ENCODE measurements at regions not wholly inside any gene's neighbourhood (a gene's known extent, or its start where the extent isn't known, plus 50 kb on each side); places are given as distances from the start of the nearest gene placed in this dataset.

DNA sequence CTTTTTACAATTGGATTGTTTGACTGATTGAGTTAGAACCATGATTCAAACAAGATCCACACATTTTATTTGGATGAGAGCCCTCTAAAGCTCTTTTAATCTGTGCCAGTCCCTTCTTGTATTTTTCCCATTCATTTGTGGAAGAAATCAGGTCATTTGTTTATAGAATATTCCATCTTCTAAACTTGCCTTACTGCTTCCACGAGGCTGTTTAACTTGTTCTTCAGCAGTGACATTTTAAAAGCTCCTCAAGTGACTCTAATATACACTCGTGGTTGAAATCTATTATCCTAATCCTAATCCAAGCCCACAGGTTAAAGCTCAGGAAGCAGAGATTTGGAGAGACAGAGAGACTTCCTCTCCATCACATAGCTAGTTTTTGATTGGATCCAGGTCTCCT lies 155.4 kb upstream of the SVIL start:
- Histone ChIP-seq H3K9me3 (ENCODE audit: low read length) (no peaks in the 10 kb centered on the region), H4K20me1 (ENCODE audit: insufficient read depth, low read length) (no peaks in the 10 kb centered on the region), H3K9ac (ENCODE audit: insufficient read depth, low read depth, low read length) (no peak overlapping the region), H3K27me3 (ENCODE audit: control insufficient read depth in 1 of 2, insufficient read depth in 2 of 2, low read length in 2 of 2) (no peaks in the 10 kb centered on the region; a peak in 1 of 5 replicates), H3K27ac (ENCODE audit: extremely low read length, insufficient read depth, low read length) (no peak overlapping the region), H2AFZ (ENCODE audit: low read length) (no peak overlapping the region), H3K4me2 (ENCODE audit: low read depth, low read length) (no peak overlapping the region), H3K36me3 (replicated peaks in 1 of 2; ENCODE audit: control insufficient read depth in 1 of 2, insufficient read depth in 2 of 2, low read length in 2 of 2) (no peaks in the 10 kb centered on the region), H3K79me2 (ENCODE audit: insufficient read depth, low read length) (no peaks in the 10 kb centered on the region), H3K4me3 (replicated peaks in 1 of 3; ENCODE audit: insufficient read depth in 1 of 3, low read depth in 2 of 3, low read length in 3 of 3) (no peak overlapping the region), H3K4me1 (ENCODE audit: insufficient read depth, low read length) (no peaks in the 10 kb centered on the region)
- in situ Hi-C loops (cut with HindIII; ENCODE audit: extremely low pct_ligation_motif_present, low pct_unique_long_range_greater_than_20kb) (no loop called here), intact Hi-C loops (cut with micrococcal nuclease; ENCODE audit: unreplicated experiment) (no loop called here)
- 0% methylated on average over 2 of the region's 2 CpGs for WGBS (ENCODE audit: low lambda C conversion rate)
- ChIA-PET CTCF (ENCODE audit: low intra/inter-chr PET ratio, low total read pairs) (no interaction called here), POLR2A (no interaction called here)
- FAIRE-seq (no peak), DNase-seq (ENCODE audit: low spot score) (no peak), ATAC-seq (no peak)
- TF ChIP-seq TFDP2 (CRISPR knock-in tag; IDR thresholded peaks at IDR 0.05), result no peak
- TF ChIP-seq CSRNP2 (CRISPR knock-in tag; conservative IDR thresholded peaks at IDR 0.05; ENCODE audit: low read depth), result no peak
- TF ChIP-seq IKZF4 (CRISPR knock-in tag; IDR thresholded peaks at IDR 0.05; ENCODE audit: borderline replicate concordance, low read depth, not compliant biosample characterization), result no peak
- no peak for TF ChIP-seq ONECUT2 (CRISPR knock-in tag; IDR thresholded peaks at IDR 0.05)
- TF ChIP-seq ZSCAN20 (CRISPR knock-in tag; IDR thresholded peaks at IDR 0.05; ENCODE audit: borderline replicate concordance), result no peak
- TF ChIP-seq NCOR1 (IDR thresholded peaks at IDR 0.05; ENCODE audit: borderline replicate concordance, low read length), result no peak
- TF ChIP-seq ZNF577 (CRISPR knock-in tag; IDR thresholded peaks at IDR 0.05; ENCODE audit: borderline replicate concordance, low read depth), result no peak
- no peak for TF ChIP-seq ZNF83 (CRISPR knock-in tag; IDR thresholded peaks at IDR 0.05; ENCODE audit: borderline replicate concordance)
- no peak for TF ChIP-seq HNRNPK (IDR thresholded peaks at IDR 0.05; ENCODE audit: low read depth, low read length, poor library complexity, severe bottlenecking)
- TF ChIP-seq ZKSCAN8 (CRISPR knock-in tag; IDR thresholded peaks at IDR 0.05; ENCODE audit: borderline replicate concordance), result no peak
- TF ChIP-seq TRAFD1 (CRISPR knock-in tag; IDR thresholded peaks at IDR 0.05; ENCODE audit: borderline replicate concordance), result no peak
- no peak for TF ChIP-seq ZNF773 (CRISPR knock-in tag; IDR thresholded peaks at IDR 0.05; ENCODE audit: borderline replicate concordance)
- no peak for TF ChIP-seq REPIN1 (CRISPR knock-in tag; IDR thresholded peaks at IDR 0.05; ENCODE audit: borderline replicate concordance, low read depth)
- TF ChIP-seq UBTF (CRISPR knock-in tag; IDR thresholded peaks at IDR 0.05), result no peak
- TF ChIP-seq SP5 (CRISPR knock-in tag; IDR thresholded peaks at IDR 0.05; ENCODE audit: borderline replicate concordance, low read depth), result no peak
- TF ChIP-seq ARID2 (CRISPR knock-in tag; IDR thresholded peaks at IDR 0.05; ENCODE audit: borderline replicate concordance), result no peak
- no peak for TF ChIP-seq YY1 (IDR thresholded peaks at IDR 0.05; ENCODE audit: insufficient read depth, insufficient replicate concordance, low read depth, low read length)
- no peak for TF ChIP-seq ZNF343 (CRISPR knock-in tag; IDR thresholded peaks at IDR 0.05)
- TF ChIP-seq KAT8 (CRISPR knock-in tag; IDR thresholded peaks at IDR 0.05), result no peak
- no TSS peak for BruUV-seq (replicated peaks)
